Motor neuron (in vitro differentiated cells): ENCODE measurements at regions not wholly inside any gene's neighbourhood (a gene's known extent, or its start where the extent isn't known, plus 50 kb on each side); places are given as distances from the start of the nearest gene placed in this dataset.

Source experiments
- ATAC-seq, 8 experiments: fragments of 200-7000 bp; cut with Tn5 transposase; replicated peaks in 6 of 8; 2 replicates each; pipeline ENCODE4 v1.8.0; 2021; ENCODE audit warnings: mild to moderate bottlenecking in 8 of 8, moderate library complexity in 8 of 8
- H3K27ac ChIP-seq, 2 donors: fragments of 250-450 bp; sonication (Bioruptor Pico); 2 replicates each; pipeline ENCODE4 v1.9.0; 2021; ENCODE audit warnings: antibody characterized with exemption in 2 of 2, mild to moderate bottlenecking in 2 of 2, moderate library complexity in 1 of 2
- H3K4me1 ChIP-seq, 2 donors: fragments of 250-450 bp; sonication (Bioruptor Pico); replicated peaks in 1 of 2; 2 replicates each; pipeline ENCODE4 v1.6.1; 2021; ENCODE audit warnings: antibody characterized with exemption in 2 of 2, mild to moderate bottlenecking in 2 of 2, moderate library complexity in 1 of 2
- H3K4me3 ChIP-seq, 5 donors: fragments of 250-450 bp; sonication (Bioruptor Pico); 2 replicates each; pipeline ENCODE4 v1.9.0; 2021; ENCODE audit warnings: antibody characterized with exemption in 5 of 5, mild to moderate bottlenecking in 5 of 5, moderate library complexity in 4 of 5
- WGBS, 10 experiments: fragments of 450-650 bp; shearing (Covaris generic); methylation state at CpG; one replicate each; pipeline ENCODE4 v1.0.0; 2022; 5-methylcytosine and 5-hydroxymethylcytosine counted together
- in situ Hi-C, 9 experiments: fragments of 400-800 bp; cut with MboI; loops; one replicate each; pipeline ENCODE4 v1.15.0; 2021; ENCODE audit warnings: low sequenced_read_pairs in 9 of 9, low pct_unique_long_range_greater_than_20kb in 2 of 9; ENCODE audit not compliant: unreplicated experiment in 9 of 9

- 20 to 88% (median 75%) methylated on average over 1 to 2 of the region's 2 CpGs; no CpG with 5 or more reads in 3 of the 10 experiments for WGBS, 10 experiments
- Histone ChIP-seq H3K4me1 (peaks cover 0 to 6% of the 10 kb centered on the region in 2 donors), H3K27ac (no peak overlapping the region), H3K4me3 (no peak overlapping the region)
- ATAC-seq, result no peak
- in situ Hi-C loops, result no loop called here
Observed at GRCh38 chr10:10477844-10478243, 539.8 kb upstream of the CELF2 start.

GRCh38 chr10:10479465-10479864 lies 538.2 kb upstream of the CELF2 start:
- H3K27ac ChIP-seq, result no peak overlapping the region
- H3K4me1 ChIP-seq, result peaks cover 0 to 7% of the 10 kb centered on the region in 2 donors
- no peak for ATAC-seq
- no peak overlapping the region for H3K4me3 ChIP-seq
- 17 to 100% (median 83%) methylated on average over 2 to 9 of the region's 9 CpGs for WGBS, 10 experiments
- in situ Hi-C loops, result no loop called here

GRCh38 chr10:10482613-10483012 lies 535.1 kb upstream of the CELF2 start:
- no peak for ATAC-seq
- Histone ChIP-seq H3K4me3 (no peak overlapping the region), H3K27ac (no peak overlapping the region), H3K4me1 (peaks cover 0 to 12% of the 10 kb centered on the region in 2 donors)
- WGBS, 10 experiments, result 0 to 100% (median 82%) methylated on average over 1 to 4 of the region's 4 CpGs
- in situ Hi-C loops, result no loop called here

- in situ Hi-C loops, result no loop called here
- Histone ChIP-seq H3K27ac (no peak overlapping the region), H3K4me3 (no peak overlapping the region), H3K4me1 (peaks cover 4 to 12% of the 10 kb centered on the region in 2 donors)
- ATAC-seq, result no peak
- 39 to 100% (median 96%) methylated on average over 1 to 3 of the region's 3 CpGs; no CpG with 5 or more reads in 2 of the 10 experiments for WGBS, 10 experiments
Observed at GRCh38 chr10:10489076-10489475, 528.6 kb upstream of the CELF2 start.

GRCh38 chr10:10489805-10490571 lies 527.7 kb upstream of the CELF2 start:
- 56 to 100% (median 74%) methylated on average over 1 of the region's 1 CpG; no CpG with 5 or more reads in 2 of the 10 experiments for WGBS, 10 experiments
- Histone ChIP-seq H3K4me3 (no peak overlapping the region), H3K4me1 (peaks cover 4 to 6% of the 10 kb centered on the region in 2 donors), H3K27ac (no peak overlapping the region)
- in situ Hi-C loops, result no loop called here
- ATAC-seq, result no peak

GRCh38 chr10:10490581-10490980 lies 527.1 kb upstream of the CELF2 start:
- in situ Hi-C loops, result no loop called here
- 0 to 100% (median 29%) methylated on average over 1 of the region's 1 CpG; no CpG with 5 or more reads in 3 of the 10 experiments for WGBS, 10 experiments
- peaks cover 0 to 4% of the 10 kb centered on the region in 2 donors for H3K4me1 ChIP-seq
- ATAC-seq, result no peak
- no peak overlapping the region for H3K4me3 ChIP-seq
- H3K27ac ChIP-seq, result no peak overlapping the region

GRCh38 chr10:10492420-10492819 lies 525.3 kb upstream of the CELF2 start:
- in situ Hi-C loops, result no loop called here
- ATAC-seq, result no peak
- H3K4me3 ChIP-seq, result no peak overlapping the region
- H3K4me1 ChIP-seq, result peaks cover 0 to 4% of the 10 kb centered on the region in 2 donors
- no peak overlapping the region for H3K27ac ChIP-seq
- 7 to 100% (median 76%) methylated on average over 2 to 3 of the region's 3 CpGs; no CpG with 5 or more reads in 1 of the 10 experiments for WGBS, 10 experiments

GRCh38 chr10:10493833-10494232 lies 523.8 kb upstream of the CELF2 start:
- WGBS, 10 experiments, result 0 to 93% (median 55%) methylated on average over 1 to 4 of the region's 4 CpGs; no CpG with 5 or more reads in 2 of the 10 experiments
- no peak overlapping the region for H3K27ac ChIP-seq
- ATAC-seq, result peak in 2 of 8 experiments; percentile 59 to 96
- in situ Hi-C loops, result no loop called here
- no peak overlapping the region for H3K4me3 ChIP-seq
- peaks cover 0 to 4% of the 10 kb centered on the region in 2 donors for H3K4me1 ChIP-seq

GRCh38 chr10:10497245-10497644 lies 520.4 kb upstream of the CELF2 start:
- Histone ChIP-seq H3K27ac (no peak overlapping the region), H3K4me3 (no peak overlapping the region), H3K4me1 (peaks cover 0 to 4% of the 10 kb centered on the region in 2 donors)
- in situ Hi-C loops, result no loop called here
- 70 to 100% (median 92%) methylated on average over 1 of the region's 3 CpGs; no CpG with 5 or more reads in 4 of the 10 experiments for WGBS, 10 experiments
- no peak for ATAC-seq

GRCh38 chr10:10498781-10499180 lies 518.9 kb upstream of the CELF2 start:
- ATAC-seq, result no peak
- H3K4me1 ChIP-seq, result peaks cover 0 to 2% of the 10 kb centered on the region in 2 donors
- WGBS, 10 experiments, result 40 to 100% (median 89%) methylated on average over 1 to 3 of the region's 3 CpGs; no CpG with 5 or more reads in 2 of the 10 experiments
- H3K4me3 ChIP-seq, result no peak overlapping the region
- no peak overlapping the region for H3K27ac ChIP-seq
- in situ Hi-C loops, result no loop called here

GRCh38 chr10:10499839-10500238 lies 517.8 kb upstream of the CELF2 start:
- in situ Hi-C loops, result no loop called here
- Histone ChIP-seq H3K4me1 (no peaks in the 10 kb centered on the region), H3K27ac (no peak overlapping the region), H3K4me3 (no peak overlapping the region)
- peak in 1 of 8 experiments; percentile 72 for ATAC-seq
- WGBS, 10 experiments, result 0 to 100% (median 80%) methylated on average over 1 to 2 of the region's 2 CpGs; no CpG with 5 or more reads in 3 of the 10 experiments

GRCh38 chr10:10500937-10501336 lies 516.7 kb upstream of the CELF2 start:
- Histone ChIP-seq H3K4me3 (no peak overlapping the region), H3K4me1 (no peaks in the 10 kb centered on the region), H3K27ac (no peak overlapping the region)
- WGBS, 10 experiments, result 20 to 100% (median 86%) methylated on average over 1 to 2 of the region's 2 CpGs; no CpG with 5 or more reads in 1 of the 10 experiments
- ATAC-seq, result peak in 2 of 8 experiments; percentile 46 to 84
- in situ Hi-C loops, result no loop called here

GRCh38 chr10:10503772-10504171 lies 513.9 kb upstream of the CELF2 start:
- no peak overlapping the region for H3K4me3 ChIP-seq
- H3K4me1 ChIP-seq, result no peaks in the 10 kb centered on the region
- in situ Hi-C loops, result no loop called here
- no peak overlapping the region for H3K27ac ChIP-seq
- WGBS, 10 experiments, result 0 to 94% (median 53%) methylated on average over 1 of the region's 1 CpG; no CpG with 5 or more reads in 2 of the 10 experiments
- ATAC-seq, result no peak
